B cell (primary cell): ENCODE measurements at regions not wholly inside any gene's neighbourhood (a gene's known extent, or its start where the extent isn't known, plus 50 kb on each side); places are given as distances from the start of the nearest gene placed in this dataset.

Experiments used
- ATAC-seq: fragments of 200-7000 bp; cut with Tn5 transposase; one replicate; pipeline ENCODE4 v1.10.0; 2021; ENCODE audit warnings: low read depth, mild to moderate bottlenecking, moderate number of reproducible peaks, moderate library complexity
- CTCF ChIA-PET: fragments of 350-600 bp; sonication (Branson Sonifier 250); formaldehyde crosslinking; loops from one replicate; lab custom pipeline; 2021; ENCODE audit warnings: antibody characterized with exemption, inconsistent platforms; lab: Charles Lee
- POLR2A ChIA-PET: fragments of 350-600 bp; sonication (Branson Sonifier 250); formaldehyde crosslinking; loops from one replicate; lab custom pipeline; 2021; ENCODE audit warnings: antibody characterized with exemption; lab: Charles Lee
- DNase-seq: peaks from one replicate; pipeline ENCODE4 v3.0.0; 2013
- H2AFZ ChIP-seq: 2 replicates; pipeline ENCODE4 v1.6.1; 2012; ENCODE audit warnings: mild to moderate bottlenecking, low read depth, low read length; ENCODE audit not compliant: insufficient read depth, poor library complexity, severe bottlenecking
- H3K27ac ChIP-seq, 2 donors: 1 replicate in 1 of 2; 2 replicates in 1 of 2; pipeline ENCODE4 v1.5.1; 2012 to 2013; ENCODE audit warnings: low read length in 2 of 2, mild to moderate bottlenecking in 2 of 2, moderate library complexity in 1 of 2
- H3K27me3 ChIP-seq, 4 experiments: fragments of 200-600 bp in 1 of 4; sonication (generic) in 1 of 4; replicated peaks in 1 of 4; 1 replicate in 2 of 4; 2 replicates in 2 of 4; pipeline versions ENCODE4 v1.6.1 to v1.7.0; 2013 to 2016; ENCODE audit warnings: low read length in 3 of 4, mild to moderate bottlenecking in 2 of 4, mixed read lengths in 1 of 4, moderate library complexity in 1 of 4; ENCODE audit not compliant: insufficient read depth in 4 of 4, control insufficient read depth in 3 of 4; ENCODE audit errors: control extremely low read depth in 1 of 4
- H3K36me3 ChIP-seq, 2 experiments: replicated peaks in 1 of 2; 1 replicate in 1 of 2; 2 replicates in 1 of 2; pipeline versions ENCODE4 v1.6.1 to v1.7.1; 2013; ENCODE audit warnings: low read length in 1 of 2; ENCODE audit not compliant: insufficient read depth in 2 of 2, control insufficient read depth in 1 of 2; ENCODE audit errors: control extremely low read depth in 1 of 2, extremely low read depth in 1 of 2
- H3K4me1 ChIP-seq, 2 donors: fragments of 200-600 bp in 1 of 2; sonication (generic) in 1 of 2; 1 replicate in 1 of 2; 2 replicates in 1 of 2; pipeline versions ENCODE4 v1.5.1 to v1.6.1; 2013 to 2017; ENCODE audit warnings: low read length in 2 of 2; ENCODE audit not compliant: control insufficient read depth in 2 of 2, insufficient read depth in 2 of 2
- H3K4me2 ChIP-seq: replicated peaks from 2 replicates; pipeline ENCODE3; 2012; ENCODE audit warnings: mild to moderate bottlenecking, low read depth, low read length; ENCODE audit not compliant: poor library complexity, severe bottlenecking
- H3K4me3 ChIP-seq, 5 experiments: fragments of 200-600 bp in 1 of 5; sonication (generic) in 1 of 5; 1 replicate in 3 of 5; 2 replicates in 2 of 5; pipeline versions ENCODE4 v1.5.1 to v1.7.0; 2011 to 2016; ENCODE audit warnings: low read length in 4 of 5, mild to moderate bottlenecking in 4 of 5, low read depth in 2 of 5, control low read depth in 1 of 5, moderate library complexity in 1 of 5; ENCODE audit not compliant: insufficient read depth in 1 of 5; ENCODE audit errors: control extremely low read depth in 1 of 5, extremely low read depth in 1 of 5
- H3K79me2 ChIP-seq: fragments of 200-600 bp; sonication (generic); one replicate; pipeline ENCODE4 v1.6.0; 2016; ENCODE audit warnings: low read length; ENCODE audit not compliant: control insufficient read depth, insufficient read depth
- H3K9ac ChIP-seq: fragments of 200-600 bp; sonication (generic); 2 replicates; pipeline ENCODE4 v1.6.1; 2017; ENCODE audit warnings: mild to moderate bottlenecking, low read length, moderate library complexity
- H3K9me3 ChIP-seq, 3 donors: one replicate each; pipeline versions ENCODE4 v1.6.1 to v1.7.1; 2013; ENCODE audit warnings: low read length in 2 of 3; ENCODE audit not compliant: control insufficient read depth in 2 of 3, insufficient read depth in 1 of 3; ENCODE audit errors: control extremely low read depth in 1 of 3
- H4K20me1 ChIP-seq: 2 replicates; pipeline ENCODE4 v1.6.0; 2012; ENCODE audit warnings: mild to moderate bottlenecking, low read length; ENCODE audit not compliant: insufficient read depth, control insufficient read depth, poor library complexity, severe bottlenecking
- H3K27ac Mint-ChIP-seq: one replicate; pipeline ENCODE4 v1.8.0; 2021; ENCODE audit warnings: mixed read lengths
- H3K27me3 Mint-ChIP-seq: one replicate; pipeline ENCODE4 v1.8.0; 2021; ENCODE audit warnings: mixed read lengths
- H3K4me1 Mint-ChIP-seq: one replicate; pipeline ENCODE4 v1.8.0; 2021; ENCODE audit warnings: mixed read lengths
- H3K4me3 Mint-ChIP-seq: one replicate; pipeline ENCODE4 v1.8.0; 2021; ENCODE audit warnings: mixed read lengths
- H3K9me3 Mint-ChIP-seq: one replicate; pipeline ENCODE4 v1.8.0; 2022; ENCODE audit warnings: mixed read lengths; ENCODE audit not compliant: insufficient read depth
- CTCF ChIP-seq: fragments of 200-600 bp; IDR thresholded peaks from one replicate; pipeline ENCODE4 v1.8.0; 2022; ENCODE audit warnings: antibody characterized with exemption, mild to moderate bottlenecking
- EZH2 ChIP-seq: IDR thresholded peaks from 2 replicates; pipeline ENCODE4 v1.6.1; 2012; ENCODE audit warnings: borderline replicate concordance, low read depth, mild to moderate bottlenecking, moderate library complexity, low read length; ENCODE audit not compliant: insufficient read depth, poor library complexity, severe bottlenecking
- WGBS: methylation state at CpG from one replicate; pipeline ENCODE4 v1.1.5; 2013; ENCODE audit warnings: missing lambda C conversion rate; ENCODE audit not compliant: insufficient coverage; 5-methylcytosine and 5-hydroxymethylcytosine counted together
- intact Hi-C: fragments of 100-400 bp; cut with micrococcal nuclease; formaldehyde crosslinking; loops from one replicate; pipeline ENCODE4 v1.10.0; 2022

- Mint-ChIP-seq H3K27me3 (no peaks in the 10 kb centered on the region), H3K4me3 (no peak overlapping the region), H3K4me1 (no peaks in the 10 kb centered on the region), H3K9me3 (no peaks in the 10 kb centered on the region), H3K27ac (no peak overlapping the region)
- H3K36me3 ChIP-seq = no peaks in the 10 kb centered on the region
- no peaks in the 10 kb centered on the region for H3K4me1 ChIP-seq
- no peaks in the 10 kb centered on the region for H3K27me3 ChIP-seq
- no peaks in the 10 kb centered on the region for H3K9me3 ChIP-seq
- no CpG with 5 or more reads among the region's 2 CpGs for WGBS
- no peak for ATAC-seq
- no peak overlapping the region for H3K4me3 ChIP-seq
- H3K4me2 ChIP-seq = no peak overlapping the region
- ChIA-PET CTCF (no interaction called here), POLR2A (no interaction called here)
- no peak overlapping the region for H3K9ac ChIP-seq
- TF ChIP-seq CTCF (no peak), EZH2 (no peak)
- no peak overlapping the region for H2AFZ ChIP-seq
- no peak overlapping the region for H3K27ac ChIP-seq
- no peaks in the 10 kb centered on the region for H3K79me2 ChIP-seq
- no peaks in the 10 kb centered on the region for H4K20me1 ChIP-seq
- DNase-seq = no peak
- intact Hi-C loops = no loop called here
Observed at GRCh38 chr13:76029088-76029487, 393.0 kb downstream of the LMO7 start.

GRCh38 chr13:76027131-76027530 lies 391.0 kb downstream of the LMO7 start:
- H3K4me3 Mint-ChIP-seq = no peak overlapping the region
- no peaks in the 10 kb centered on the region for H3K27me3 Mint-ChIP-seq
- no peak for DNase-seq
- Histone ChIP-seq H3K27me3 (no peaks in the 10 kb centered on the region), H3K4me2 (no peak overlapping the region), H3K9me3 (no peaks in the 10 kb centered on the region), H3K79me2 (no peaks in the 10 kb centered on the region), H3K27ac (no peak overlapping the region), H3K36me3 (no peaks in the 10 kb centered on the region), H3K4me3 (no peak overlapping the region), H3K9ac (no peak overlapping the region), H4K20me1 (no peaks in the 10 kb centered on the region), H2AFZ (no peak overlapping the region), H3K4me1 (no peaks in the 10 kb centered on the region)
- intact Hi-C loops = no loop called here
- TF ChIP-seq CTCF (no peak), EZH2 (no peak)
- ATAC-seq = no peak
- WGBS = 83% methylated on average over 1 of the region's 2 CpGs
- ChIA-PET CTCF (no interaction called here), POLR2A (no interaction called here)
- no peak overlapping the region for H3K27ac Mint-ChIP-seq
- H3K9me3 Mint-ChIP-seq = no peaks in the 10 kb centered on the region
- no peaks in the 10 kb centered on the region for H3K4me1 Mint-ChIP-seq
